ENCODE measurements at regions not wholly inside any gene's neighbourhood (a gene's known extent, or its start where the extent isn't known, plus 50 kb on each side); places are given as distances from the start of the nearest gene placed in this dataset.
"Not testable (repeated sequence)": the region's sequence is repeated elsewhere in the genome, so short reads cannot be mapped to it uniquely, and the experiment has no call there.

DNA sequence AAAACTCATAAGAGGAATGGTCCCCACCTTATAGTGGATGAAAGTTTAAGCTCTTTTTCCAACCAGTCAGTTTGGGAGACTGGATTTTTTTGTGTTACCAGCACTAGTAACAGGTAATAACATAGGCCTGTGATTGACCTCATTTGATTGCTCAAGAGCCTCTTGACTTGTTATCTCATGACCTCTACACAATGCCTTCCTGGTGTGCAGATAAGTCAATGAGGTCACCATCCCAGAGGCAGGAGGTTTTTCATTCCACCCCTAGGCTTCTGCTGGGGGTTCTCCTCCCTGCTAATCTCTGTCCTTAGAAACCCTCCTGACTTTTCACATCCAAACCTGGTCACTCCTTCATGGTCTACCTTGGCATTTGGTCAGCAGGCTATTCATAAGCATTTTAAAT is 225.0 kb upstream of the CDY1B start:
- ATAC-seq, result peak; percentile 91
- DNase-seq; intact Hi-C loops (cut with micrococcal nuclease): not testable (repeated sequence)

- intact Hi-C loops (cut with micrococcal nuclease); DNase-seq: not testable (repeated sequence)
- ATAC-seq, result peak; percentile 54
These were observed 222.8 kb upstream of the CDY1B start for GRCh38 chrY:24270659-24271058.

- ATAC-seq; intact Hi-C loops (cut with micrococcal nuclease); DNase-seq: not testable (repeated sequence)
These were observed 214.4 kb upstream of the CDY1B start for GRCh38 chrY:24262176-24262575.

DNA sequence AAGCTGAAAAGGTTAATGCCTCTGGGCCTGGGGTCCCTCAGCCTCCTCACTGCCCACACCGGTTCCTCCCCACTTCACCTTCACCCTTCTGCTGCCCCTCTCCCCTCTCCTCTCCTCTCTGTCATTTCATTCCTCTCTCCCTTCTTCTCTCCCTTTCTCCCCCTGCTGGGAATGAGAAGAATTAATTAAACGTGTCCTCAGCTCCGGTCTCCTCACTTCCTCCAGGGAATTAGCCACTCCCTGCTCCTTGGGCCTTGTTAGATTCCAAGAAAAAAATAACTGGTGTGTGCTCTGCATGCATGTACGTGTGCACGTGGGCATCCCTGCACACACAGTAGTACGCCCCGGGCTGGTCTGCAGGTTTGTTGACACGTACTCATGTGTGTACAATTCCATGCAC is 213.6 kb upstream of the CDY1B start:
- DNase-seq; intact Hi-C loops (cut with micrococcal nuclease): not testable (repeated sequence)

GRCh38 chrY:24250218-24250860 is 202.5 kb upstream of the CDY1B start:
- intact Hi-C loops (cut with micrococcal nuclease); ATAC-seq; DNase-seq: not testable (repeated sequence)

More for the DNA sequence above, 213.6 kb upstream of the CDY1B start:
- not testable (repeated sequence) for ATAC-seq

Measured in left ventricle myocardium superior (tissue), 1 donor.